HEK293T (cell line): ENCODE measurements at regions not wholly inside any gene's neighbourhood (a gene's known extent, or its start where the extent isn't known, plus 50 kb on each side); places are given as distances from the start of the nearest gene placed in this dataset.

ENCODE experiments used
- CTCF ChIA-PET: fragments of 350-600 bp; formaldehyde crosslinking; extraction: SDS; loops from one replicate; lab custom pipeline; 2021; ENCODE audit warnings: antibody characterized with exemption, inconsistent platforms; lab: Yijun Ruan, JAX
- POLR2A ChIA-PET: fragments of 350-600 bp; formaldehyde crosslinking; extraction: SDS; loops from one replicate; lab custom pipeline; 2020; ENCODE audit warnings: antibody characterized with exemption, inconsistent platforms; lab: Yijun Ruan, JAX
- DNase-seq: peaks from one replicate; pipeline ENCODE4 v3.0.0; 2012; ENCODE audit warnings: mixed read lengths; ENCODE audit errors: extremely low spot score
- ARNT ChIP-seq: fragments of 450-650 bp; IDR thresholded peaks from 2 replicates; pipeline ENCODE4 v1.6.1; 2017; ENCODE audit warnings: mild to moderate bottlenecking
- BHLHE40 ChIP-seq: fragments of 450-650 bp; IDR thresholded peaks from 2 replicates; pipeline ENCODE4 v1.6.1; 2016; ENCODE audit warnings: mild to moderate bottlenecking, moderate library complexity, borderline replicate concordance
- CTBP1 ChIP-seq: fragments of 450-650 bp; IDR thresholded peaks from 2 replicates; pipeline ENCODE4 v1.6.1; 2016; ENCODE audit warnings: borderline replicate concordance
- ELF4 ChIP-seq: fragments of 450-650 bp; IDR thresholded peaks from 2 replicates; pipeline ENCODE4 v1.6.1; 2017; ENCODE audit warnings: antibody characterized with exemption
- FOXA1 ChIP-seq: fragments of 450-650 bp; IDR thresholded peaks from 2 replicates; pipeline ENCODE4 v1.6.1; 2016; ENCODE audit warnings: mild to moderate bottlenecking
- FOXK2 ChIP-seq: fragments of 450-650 bp; IDR thresholded peaks from 2 replicates; pipeline ENCODE4 v1.6.1; 2016; ENCODE audit warnings: mild to moderate bottlenecking
- FOXM1 ChIP-seq: fragments of 450-650 bp; IDR thresholded peaks from 2 replicates; pipeline ENCODE4 v1.6.1; 2017; ENCODE audit warnings: mild to moderate bottlenecking, borderline replicate concordance
- HDGF ChIP-seq: fragments of 450-650 bp; IDR thresholded peaks from 2 replicates; pipeline ENCODE4 v1.6.1; 2017; ENCODE audit warnings: antibody characterized with exemption, borderline replicate concordance
- L3MBTL2 ChIP-seq: fragments of 450-650 bp; conservative IDR thresholded peaks from 2 replicates; pipeline ENCODE4 v1.6.1; 2016; ENCODE audit warnings: mild to moderate bottlenecking
- LEF1 ChIP-seq: fragments of 450-650 bp; IDR thresholded peaks from 2 replicates; pipeline ENCODE4 v1.6.1; 2017; ENCODE audit warnings: mild to moderate bottlenecking, borderline replicate concordance
- NFRKB ChIP-seq: fragments of 450-650 bp; IDR thresholded peaks from 2 replicates; pipeline ENCODE4 v1.6.1; 2016; ENCODE audit warnings: mild to moderate bottlenecking, moderate library complexity
- PKNOX1 ChIP-seq: fragments of 450-650 bp; IDR thresholded peaks from 2 replicates; pipeline ENCODE4 v1.6.1; 2016
- SP1 ChIP-seq: fragments of 450-650 bp; IDR thresholded peaks from 2 replicates; pipeline ENCODE4 v1.6.1; 2017
- SUZ12 ChIP-seq: fragments of 450-650 bp; IDR thresholded peaks from 2 replicates; pipeline ENCODE4 v1.6.1; 2016; ENCODE audit warnings: mild to moderate bottlenecking
- TARDBP ChIP-seq: fragments of 450-650 bp; IDR thresholded peaks from 2 replicates; pipeline ENCODE4 v1.6.1; 2016
- ZNF384 ChIP-seq: fragments of 450-650 bp; IDR thresholded peaks from 2 replicates; pipeline ENCODE4 v1.6.1; 2016

GRCh38 chr2:198664321-198664720 is 793.4 kb downstream of the SATB2 start:
- TF ChIP-seq LEF1: no peak
- no peak for TF ChIP-seq ZNF384
- TF ChIP-seq TARDBP: no peak
- no peak for TF ChIP-seq FOXM1
- TF ChIP-seq NFRKB: no peak
- no peak for TF ChIP-seq BHLHE40
- TF ChIP-seq CTBP1: no peak
- no peak for TF ChIP-seq SP1
- no peak for TF ChIP-seq FOXK2
- TF ChIP-seq L3MBTL2: no peak
- no peak for TF ChIP-seq ARNT
- TF ChIP-seq ELF4: no peak
- no peak for TF ChIP-seq HDGF
- CTCF ChIA-PET: no interaction called here
- POLR2A ChIA-PET: no interaction called here

GRCh38 chr2:198662905-198663304 is 794.8 kb downstream of the SATB2 start:
- TF ChIP-seq CTBP1 (no peak), FOXK2 (no peak), LEF1 (no peak), ARNT (no peak), TARDBP (no peak), SUZ12 (no peak), ELF4 (no peak), HDGF (no peak), FOXM1 (no peak)
- ChIA-PET POLR2A (no interaction called here), CTCF (no interaction called here)
- DNase-seq: no peak

More at GRCh38 chr2:198664321-198664720, 793.4 kb downstream of the SATB2 start:
- no peak for DNase-seq

DNA sequence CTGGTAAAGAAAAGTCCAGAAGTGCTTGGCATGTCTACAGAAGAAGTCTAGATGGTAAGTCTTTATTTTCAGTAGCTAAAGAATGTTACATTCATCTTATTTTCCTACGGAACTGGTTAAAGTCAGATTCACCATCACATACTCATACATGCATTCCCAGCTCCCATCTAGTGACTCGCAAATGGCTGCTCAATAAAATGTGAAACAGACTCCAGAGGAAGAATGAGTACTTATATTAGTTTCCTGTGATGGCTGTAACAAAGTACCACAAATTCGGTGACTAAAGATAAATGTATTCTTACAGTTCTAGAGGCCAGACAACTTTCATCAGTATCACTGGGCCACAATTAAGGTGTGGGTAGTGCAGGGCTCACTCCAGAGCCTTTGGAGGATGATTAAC is 797.2 kb downstream of the SATB2 start:
- DNase-seq: no peak
- ChIA-PET POLR2A (no interaction called here), CTCF (no interaction called here)
- no peak for TF ChIP-seq FOXM1

DNA sequence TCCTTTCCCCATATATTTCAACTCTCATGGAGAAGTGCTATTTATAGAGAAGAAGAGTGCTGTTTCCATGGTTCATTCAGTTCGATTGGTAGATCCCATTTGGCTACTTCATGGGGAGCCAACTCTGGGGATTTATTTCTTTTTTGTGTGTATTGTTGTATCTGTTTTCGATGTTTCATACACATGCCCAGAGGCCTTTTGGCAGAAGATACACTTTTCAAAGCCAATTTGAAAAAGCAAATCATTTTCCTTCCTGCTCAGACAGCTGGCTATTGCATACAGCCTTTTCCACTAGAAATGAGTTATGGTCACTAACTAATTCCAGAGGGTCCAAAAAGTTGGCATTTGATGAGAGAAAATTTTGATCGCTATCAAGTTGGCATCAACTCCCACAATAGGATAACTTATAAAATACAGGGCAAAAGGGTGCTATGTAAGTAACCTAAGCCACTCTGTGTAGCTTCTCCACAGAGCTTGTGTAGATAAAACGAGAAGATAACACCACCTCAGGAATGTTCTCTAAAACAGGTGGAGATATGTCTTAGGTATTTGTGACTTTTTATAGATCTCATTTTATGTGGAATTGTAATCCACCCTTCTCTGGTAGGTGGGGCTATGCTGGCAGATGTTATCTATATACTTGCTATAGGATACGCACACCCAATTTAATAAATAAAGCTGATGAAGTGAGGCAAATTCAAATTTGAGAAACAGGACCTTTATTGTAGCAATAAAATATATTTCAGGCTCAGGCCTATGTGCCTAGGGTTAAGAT is 798.5 kb downstream of the SATB2 start:
- POLR2A ChIA-PET: no interaction called here
- no peak for TF ChIP-seq FOXA1
- TF ChIP-seq ELF4: no peak
- TF ChIP-seq FOXK2: no peak
- no peak for TF ChIP-seq L3MBTL2
- no peak for TF ChIP-seq NFRKB
- no peak for TF ChIP-seq ZNF384
- no peak for TF ChIP-seq PKNOX1
- TF ChIP-seq SUZ12: no peak
- no peak for TF ChIP-seq SP1
- TF ChIP-seq HDGF: no peak
- no peak for TF ChIP-seq LEF1
- CTCF ChIA-PET: no interaction called here
- DNase-seq: no peak

DNA sequence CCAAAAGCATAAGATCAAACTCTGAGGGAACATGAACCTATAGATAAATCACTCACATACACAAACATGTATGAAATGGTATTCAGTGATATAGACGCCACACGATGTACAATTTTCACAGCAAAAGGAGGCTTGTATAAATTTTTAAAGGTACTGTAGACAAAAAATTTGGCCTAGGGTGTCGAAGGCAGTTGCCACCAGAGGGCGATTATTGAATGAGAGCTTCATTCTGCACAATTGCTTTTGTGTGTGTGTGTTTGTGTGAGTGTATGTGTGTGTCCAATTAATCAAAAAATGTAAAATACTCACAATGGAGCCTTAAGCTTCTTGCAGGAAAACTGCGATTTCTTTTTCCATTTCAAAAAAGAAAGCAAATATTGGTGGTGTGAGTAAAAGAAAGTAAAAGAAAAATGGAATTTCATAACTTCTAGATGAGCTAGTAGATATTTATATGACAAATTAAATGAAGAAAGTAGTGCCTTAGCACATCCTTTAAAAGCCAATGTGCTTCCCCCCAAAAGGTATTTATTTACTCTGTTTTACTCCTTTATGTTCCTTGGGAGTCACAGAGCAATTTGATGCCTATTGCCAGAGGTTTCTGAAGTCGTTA is 800.1 kb downstream of the SATB2 start:
- CTCF ChIA-PET: interaction anchor here (0.6 to 0.8 kb wide), 5 partner anchors 42 to 1083 kb away, joined by 3 to 6 read pairs (median 3); no protein-coding TSS in a partner anchor
- TF ChIP-seq HDGF (no peak), ELF4 (no peak), ZNF384 (no peak), L3MBTL2 (no peak), PKNOX1 (no peak), SUZ12 (no peak), FOXA1 (no peak), FOXK2 (no peak), TARDBP (no peak), BHLHE40 (no peak), SP1 (no peak), CTBP1 (no peak), ARNT (no peak)
- POLR2A ChIA-PET: no interaction called here
- peak; percentile 25 for DNase-seq

DNA sequence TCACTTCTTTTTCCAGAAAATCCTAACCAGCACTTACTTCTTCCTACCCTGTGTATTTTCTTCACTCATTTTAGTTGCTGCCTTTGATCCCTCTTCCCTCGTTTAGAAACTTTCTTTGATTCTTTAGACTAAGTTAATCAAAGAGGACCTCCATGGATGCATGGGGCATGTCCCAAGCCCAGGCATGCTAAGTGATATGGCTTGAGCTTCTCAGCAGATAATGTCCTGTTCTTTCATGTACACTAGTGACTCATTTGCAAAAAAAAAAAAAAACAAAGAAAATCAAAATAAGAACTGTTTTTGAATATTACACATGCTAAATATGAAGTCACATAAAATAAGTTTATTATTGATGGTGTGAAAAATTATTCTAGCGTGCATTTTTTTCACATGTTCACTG is 800.9 kb downstream of the SATB2 start:
- TF ChIP-seq HDGF: no peak
- TF ChIP-seq LEF1: no peak
- TF ChIP-seq FOXK2: no peak
- TF ChIP-seq ARNT: no peak
- TF ChIP-seq TARDBP: no peak
- TF ChIP-seq SP1: no peak
- TF ChIP-seq FOXA1: no peak
- no peak for TF ChIP-seq PKNOX1
- no peak for TF ChIP-seq L3MBTL2
- TF ChIP-seq NFRKB: no peak
- no peak for TF ChIP-seq BHLHE40
- no peak for TF ChIP-seq ELF4
- DNase-seq: no peak
- ChIA-PET POLR2A (no interaction called here), CTCF (interaction anchor here (0.6 kb wide), 1 partner anchor 43 kb away, joined by 3 read pairs; no protein-coding TSS in a partner anchor)
